ENCODE measurements at regions not wholly inside any gene's neighbourhood (a gene's known extent, or its start where the extent isn't known, plus 50 kb on each side); places are given as distances from the start of the nearest gene placed in this dataset.

DNA sequence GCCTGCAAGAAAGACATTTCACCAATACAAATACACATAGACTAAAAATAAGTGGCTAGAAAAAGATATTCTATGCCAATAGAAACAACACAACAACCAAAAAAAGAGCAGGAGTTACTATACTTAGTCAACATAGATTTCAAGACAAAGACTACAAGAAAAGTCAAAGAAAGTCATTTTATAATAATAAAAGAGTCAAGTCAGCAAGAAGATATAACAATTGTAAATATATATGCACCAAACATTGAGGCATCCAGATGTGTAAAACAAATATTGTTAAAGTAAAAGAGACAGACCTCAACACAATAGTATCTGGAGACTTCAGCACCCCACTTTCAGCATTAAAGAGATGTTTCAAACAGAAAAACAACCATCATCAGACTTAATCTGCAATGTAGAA lies 104.6 kb downstream of the AMY1C start:
- Histone ChIP-seq H3K36me3 (ENCODE audit: control insufficient read depth in 1 of 2, insufficient read depth in 2 of 2, low read length in 2 of 2) (no peaks in the 10 kb centered on the region), H3K27me3 (ENCODE audit: low read depth, low read length) (no peaks in the 10 kb centered on the region), H3K4me3 (ENCODE audit: low read depth in 1 of 2, low read length in 2 of 2) (no peak overlapping the region), H3K4me1 (ENCODE audit: control insufficient read depth in 1 of 2, insufficient read depth in 2 of 2, low read length in 2 of 2) (no peaks in the 10 kb centered on the region), H3K27ac (ENCODE audit: low read length) (no peak overlapping the region), H3K9me3 (ENCODE audit: control insufficient read depth in 1 of 2, low read length in 2 of 2) (peaks cover 0 to 5% of the 10 kb centered on the region in 2 donors)

GRCh38 chr1:103859721-103860120 lies 110.0 kb downstream of the AMY1C start:
- no peaks in the 10 kb centered on the region for H3K9me3 ChIP-seq (ENCODE audit: control insufficient read depth in 1 of 2, low read length in 2 of 2)
- H3K4me3 ChIP-seq (ENCODE audit: low read depth in 1 of 2, low read length in 2 of 2), result no peak overlapping the region
- H3K4me1 ChIP-seq (ENCODE audit: control insufficient read depth in 1 of 2, insufficient read depth in 2 of 2, low read length in 2 of 2), result no peaks in the 10 kb centered on the region
- no peaks in the 10 kb centered on the region for H3K27me3 ChIP-seq (ENCODE audit: low read depth, low read length)
- no peaks in the 10 kb centered on the region for H3K36me3 ChIP-seq (ENCODE audit: control insufficient read depth in 1 of 2, insufficient read depth in 2 of 2, low read length in 2 of 2)
- H3K27ac ChIP-seq (ENCODE audit: low read length), result no peak overlapping the region

- Histone ChIP-seq H3K4me1 (ENCODE audit: control insufficient read depth in 1 of 2, insufficient read depth in 2 of 2, low read length in 2 of 2) (no peaks in the 10 kb centered on the region), H3K9me3 (ENCODE audit: control insufficient read depth in 1 of 2, low read length in 2 of 2) (no peaks in the 10 kb centered on the region), H3K4me3 (ENCODE audit: low read depth in 1 of 2, low read length in 2 of 2) (no peak overlapping the region), H3K36me3 (ENCODE audit: control insufficient read depth in 1 of 2, insufficient read depth in 2 of 2, low read length in 2 of 2) (no peaks in the 10 kb centered on the region), H3K27me3 (ENCODE audit: low read depth, low read length) (no peaks in the 10 kb centered on the region), H3K27ac (ENCODE audit: low read length) (no peak overlapping the region)
Observed at GRCh38 chr1:103898576-103899345, 149.1 kb downstream of the AMY1C start.

DNA sequence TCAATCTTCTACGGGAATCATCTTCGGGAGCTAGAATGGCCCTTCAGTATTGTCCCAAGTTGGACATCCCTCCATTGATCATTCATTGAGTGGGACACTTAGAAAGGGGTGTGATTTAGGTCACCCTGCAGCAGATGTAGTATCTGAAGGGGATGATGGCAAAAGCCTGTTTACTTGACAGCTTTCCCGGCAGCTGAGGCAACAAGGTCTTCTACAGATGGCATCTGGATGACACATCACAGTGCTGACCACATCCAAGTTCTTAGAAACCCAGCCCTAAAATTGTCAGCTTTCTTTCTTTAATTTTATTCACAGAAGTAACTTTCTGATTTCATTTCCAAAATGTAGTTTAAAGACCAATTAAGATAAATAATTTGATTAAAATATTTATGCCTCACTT lies 150.3 kb downstream of the AMY1C start:
- Histone ChIP-seq H3K4me1 (ENCODE audit: control insufficient read depth in 1 of 2, insufficient read depth in 2 of 2, low read length in 2 of 2) (no peaks in the 10 kb centered on the region), H3K36me3 (ENCODE audit: control insufficient read depth in 1 of 2, insufficient read depth in 2 of 2, low read length in 2 of 2) (no peaks in the 10 kb centered on the region), H3K27me3 (ENCODE audit: low read depth, low read length) (no peaks in the 10 kb centered on the region), H3K9me3 (ENCODE audit: control insufficient read depth in 1 of 2, low read length in 2 of 2) (no peaks in the 10 kb centered on the region), H3K4me3 (ENCODE audit: low read depth in 1 of 2, low read length in 2 of 2) (no peak overlapping the region), H3K27ac (ENCODE audit: low read length) (no peak overlapping the region)

DNA sequence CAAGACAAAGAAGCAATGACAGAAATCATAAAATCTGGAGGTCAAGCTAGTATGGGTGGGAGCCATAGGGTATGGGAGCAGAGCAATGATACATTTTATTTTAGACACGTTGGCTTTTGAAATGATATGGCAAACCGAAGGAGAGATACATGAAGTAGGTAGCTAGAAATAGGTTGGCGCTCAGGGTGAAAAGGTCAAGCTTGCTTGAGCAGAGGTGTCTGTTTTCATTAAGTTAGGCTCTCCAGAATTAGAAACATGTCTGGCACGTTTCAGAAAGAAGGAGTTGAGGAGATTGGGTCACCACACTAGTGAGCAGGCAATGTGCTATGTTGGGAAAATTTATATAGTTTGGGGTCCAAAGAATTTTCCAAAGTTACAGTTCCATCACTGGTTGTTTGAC lies 151.4 kb downstream of the AMY1C start:
- H3K36me3 ChIP-seq (ENCODE audit: control insufficient read depth in 1 of 2, insufficient read depth in 2 of 2, low read length in 2 of 2), result no peaks in the 10 kb centered on the region
- H3K4me1 ChIP-seq (ENCODE audit: control insufficient read depth in 1 of 2, insufficient read depth in 2 of 2, low read length in 2 of 2), result no peaks in the 10 kb centered on the region
- no peak overlapping the region for H3K4me3 ChIP-seq (ENCODE audit: low read depth in 1 of 2, low read length in 2 of 2)
- H3K27ac ChIP-seq (ENCODE audit: low read length), result no peak overlapping the region
- H3K9me3 ChIP-seq (ENCODE audit: control insufficient read depth in 1 of 2, low read length in 2 of 2), result no peaks in the 10 kb centered on the region
- H3K27me3 ChIP-seq (ENCODE audit: low read depth, low read length), result no peaks in the 10 kb centered on the region

DNA sequence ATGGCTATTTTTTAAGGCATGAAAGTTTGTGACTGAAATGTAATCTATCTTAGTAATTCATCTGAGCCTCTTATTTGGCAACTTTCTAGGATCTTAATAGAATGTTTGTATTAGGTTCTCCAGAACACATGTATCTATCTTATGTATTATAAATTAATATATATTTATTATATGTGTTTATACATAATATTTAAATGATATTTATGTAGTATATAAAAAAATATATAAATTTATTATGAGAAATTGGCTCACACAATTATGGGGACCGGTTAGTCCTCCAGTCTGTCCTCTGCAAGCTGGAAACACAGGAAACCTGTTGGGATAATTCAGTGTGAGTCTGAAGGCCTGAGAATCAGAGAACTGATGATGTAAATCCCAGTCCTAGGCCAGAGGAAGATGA lies 155.7 kb downstream of the AMY1C start:
- no peak overlapping the region for H3K27ac ChIP-seq (ENCODE audit: low read length)
- no peaks in the 10 kb centered on the region for H3K36me3 ChIP-seq (ENCODE audit: control insufficient read depth in 1 of 2, insufficient read depth in 2 of 2, low read length in 2 of 2)

GRCh38 chr1:103911450-103911849 lies 161.8 kb downstream of the AMY1C start:
- Histone ChIP-seq H3K9me3 (ENCODE audit: control insufficient read depth in 1 of 2, low read length in 2 of 2) (no peaks in the 10 kb centered on the region), H3K36me3 (ENCODE audit: control insufficient read depth in 1 of 2, insufficient read depth in 2 of 2, low read length in 2 of 2) (no peaks in the 10 kb centered on the region), H3K27ac (ENCODE audit: low read length) (no peak overlapping the region), H3K4me1 (ENCODE audit: control insufficient read depth in 1 of 2, insufficient read depth in 2 of 2, low read length in 2 of 2) (no peaks in the 10 kb centered on the region), H3K27me3 (ENCODE audit: low read depth, low read length) (no peaks in the 10 kb centered on the region), H3K4me3 (ENCODE audit: low read depth in 1 of 2, low read length in 2 of 2) (no peak overlapping the region)

More for the DNA sequence above, 155.7 kb downstream of the AMY1C start:
- Histone ChIP-seq H3K4me3 (ENCODE audit: low read depth in 1 of 2, low read length in 2 of 2) (no peak overlapping the region), H3K4me1 (ENCODE audit: control insufficient read depth in 1 of 2, insufficient read depth in 2 of 2, low read length in 2 of 2) (no peaks in the 10 kb centered on the region), H3K27me3 (ENCODE audit: low read depth, low read length) (no peaks in the 10 kb centered on the region), H3K9me3 (ENCODE audit: control insufficient read depth in 1 of 2, low read length in 2 of 2) (no peaks in the 10 kb centered on the region)

DNA sequence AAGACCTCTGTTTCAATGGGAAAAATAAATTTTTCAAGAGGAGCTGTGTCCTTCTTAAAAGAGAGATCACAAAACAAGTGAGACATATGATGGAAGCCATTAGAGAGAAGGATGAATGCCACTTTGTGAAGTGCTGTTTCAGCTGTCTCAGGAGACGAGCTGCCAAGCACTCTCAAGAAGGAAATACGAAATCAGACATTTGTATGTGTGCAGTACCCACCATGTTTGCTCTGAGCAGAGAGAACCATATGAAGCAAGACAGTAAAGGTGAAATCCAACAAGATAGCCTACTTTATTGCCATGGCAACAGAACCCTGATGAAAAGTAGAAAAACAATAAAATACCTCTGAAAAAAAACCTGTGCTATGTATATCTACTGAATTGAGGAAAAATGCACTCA lies 168.1 kb downstream of the AMY1C start:
- no peak overlapping the region for H3K27ac ChIP-seq (ENCODE audit: low read length)
- no peaks in the 10 kb centered on the region for H3K36me3 ChIP-seq (ENCODE audit: control insufficient read depth in 1 of 2, insufficient read depth in 2 of 2, low read length in 2 of 2)
- H3K4me1 ChIP-seq (ENCODE audit: control insufficient read depth in 1 of 2, insufficient read depth in 2 of 2, low read length in 2 of 2), result no peaks in the 10 kb centered on the region
- no peaks in the 10 kb centered on the region for H3K27me3 ChIP-seq (ENCODE audit: low read depth, low read length)
- H3K4me3 ChIP-seq (ENCODE audit: low read depth in 1 of 2, low read length in 2 of 2), result no peak overlapping the region
- no peaks in the 10 kb centered on the region for H3K9me3 ChIP-seq (ENCODE audit: control insufficient read depth in 1 of 2, low read length in 2 of 2)

- H3K4me3 ChIP-seq (ENCODE audit: low read depth in 1 of 2, low read length in 2 of 2), result no peak overlapping the region
- H3K9me3 ChIP-seq (ENCODE audit: control insufficient read depth in 1 of 2, low read length in 2 of 2), result no peaks in the 10 kb centered on the region
- H3K4me1 ChIP-seq (ENCODE audit: control insufficient read depth in 1 of 2, insufficient read depth in 2 of 2, low read length in 2 of 2), result no peaks in the 10 kb centered on the region
- H3K36me3 ChIP-seq (ENCODE audit: control insufficient read depth in 1 of 2, insufficient read depth in 2 of 2, low read length in 2 of 2), result no peaks in the 10 kb centered on the region
- H3K27ac ChIP-seq (ENCODE audit: low read length), result no peak overlapping the region
- no peaks in the 10 kb centered on the region for H3K27me3 ChIP-seq (ENCODE audit: low read depth, low read length)
Observed at GRCh38 chr1:103931891-103932290, 182.2 kb downstream of the AMY1C start.

DNA sequence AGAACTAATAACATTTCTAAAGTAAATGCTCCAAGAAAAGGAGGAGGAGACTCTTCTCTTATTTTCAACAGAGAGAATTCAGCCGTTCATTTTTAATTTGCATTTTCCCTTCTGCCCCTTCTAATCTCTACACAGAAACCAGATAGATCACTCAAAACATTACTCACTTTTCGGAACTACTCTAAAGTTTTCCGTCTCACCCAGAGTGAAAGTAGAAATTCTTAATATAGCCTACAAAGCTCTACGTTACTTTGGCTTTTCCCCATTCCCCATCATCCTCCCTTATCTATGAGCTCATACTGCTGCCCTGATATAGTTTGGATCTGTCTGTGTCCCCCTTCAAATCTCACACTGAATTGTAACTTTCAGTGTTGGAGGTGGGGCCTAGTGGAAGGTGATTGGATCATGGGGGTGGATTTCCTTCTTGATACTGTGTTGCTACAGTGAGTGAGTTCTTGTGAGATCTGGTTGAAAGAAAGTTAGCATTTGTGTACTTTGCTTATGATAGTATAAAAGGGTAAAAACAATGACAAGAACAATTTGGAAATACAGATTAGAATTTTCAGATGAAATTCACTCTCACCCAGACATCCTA lies 188.2 kb downstream of the AMY1C start:
- H3K4me3 ChIP-seq (ENCODE audit: low read depth in 1 of 2, low read length in 2 of 2), result no peak overlapping the region
- H3K27me3 ChIP-seq (ENCODE audit: low read depth, low read length), result no peaks in the 10 kb centered on the region
- H3K27ac ChIP-seq (ENCODE audit: low read length), result no peak overlapping the region
- H3K9me3 ChIP-seq (ENCODE audit: control insufficient read depth in 1 of 2, low read length in 2 of 2), result no peaks in the 10 kb centered on the region
- no peaks in the 10 kb centered on the region for H3K4me1 ChIP-seq (ENCODE audit: control insufficient read depth in 1 of 2, insufficient read depth in 2 of 2, low read length in 2 of 2)
- no peaks in the 10 kb centered on the region for H3K36me3 ChIP-seq (ENCODE audit: control insufficient read depth in 1 of 2, insufficient read depth in 2 of 2, low read length in 2 of 2)

GRCh38 chr1:103941086-103941485 lies 191.4 kb downstream of the AMY1C start:
- no peaks in the 10 kb centered on the region for H3K9me3 ChIP-seq (ENCODE audit: control insufficient read depth in 1 of 2, low read length in 2 of 2)
- H3K4me3 ChIP-seq (ENCODE audit: low read depth in 1 of 2, low read length in 2 of 2), result no peak overlapping the region
- no peak overlapping the region for H3K27ac ChIP-seq (ENCODE audit: low read length)
- no peaks in the 10 kb centered on the region for H3K27me3 ChIP-seq (ENCODE audit: low read depth, low read length)
- no peaks in the 10 kb centered on the region for H3K4me1 ChIP-seq (ENCODE audit: control insufficient read depth in 1 of 2, insufficient read depth in 2 of 2, low read length in 2 of 2)
- no peaks in the 10 kb centered on the region for H3K36me3 ChIP-seq (ENCODE audit: control insufficient read depth in 1 of 2, insufficient read depth in 2 of 2, low read length in 2 of 2)

GRCh38 chr1:103942029-103942428 lies 192.3 kb downstream of the AMY1C start:
- Histone ChIP-seq H3K4me1 (ENCODE audit: control insufficient read depth in 1 of 2, insufficient read depth in 2 of 2, low read length in 2 of 2) (no peaks in the 10 kb centered on the region), H3K27me3 (ENCODE audit: low read depth, low read length) (no peaks in the 10 kb centered on the region)

More at GRCh38 chr1:103942029-103942428, 192.3 kb downstream of the AMY1C start:
- Histone ChIP-seq H3K9me3 (ENCODE audit: control insufficient read depth in 1 of 2, low read length in 2 of 2) (no peaks in the 10 kb centered on the region), H3K27ac (ENCODE audit: low read length) (no peak overlapping the region), H3K36me3 (ENCODE audit: control insufficient read depth in 1 of 2, insufficient read depth in 2 of 2, low read length in 2 of 2) (no peaks in the 10 kb centered on the region), H3K4me3 (ENCODE audit: low read depth in 1 of 2, low read length in 2 of 2) (no peak overlapping the region)
